Motor neuron (in vitro differentiated cells): ENCODE measurements at regions not wholly inside any gene's neighbourhood (a gene's known extent, or its start where the extent isn't known, plus 50 kb on each side); places are given as distances from the start of the nearest gene placed in this dataset.

ENCODE experiments used
- ATAC-seq, 8 experiments: fragments of 200-7000 bp; cut with Tn5 transposase; replicated peaks in 6 of 8; 2 replicates each; pipeline ENCODE4 v1.8.0; 2021; ENCODE audit warnings: mild to moderate bottlenecking in 8 of 8, moderate library complexity in 8 of 8
- H3K27ac ChIP-seq, 2 donors: fragments of 250-450 bp; sonication (Bioruptor Pico); 2 replicates each; pipeline ENCODE4 v1.9.0; 2021; ENCODE audit warnings: antibody characterized with exemption in 2 of 2, mild to moderate bottlenecking in 2 of 2, moderate library complexity in 1 of 2
- H3K4me1 ChIP-seq, 2 donors: fragments of 250-450 bp; sonication (Bioruptor Pico); replicated peaks in 1 of 2; 2 replicates each; pipeline ENCODE4 v1.6.1; 2021; ENCODE audit warnings: antibody characterized with exemption in 2 of 2, mild to moderate bottlenecking in 2 of 2, moderate library complexity in 1 of 2
- H3K4me3 ChIP-seq, 5 donors: fragments of 250-450 bp; sonication (Bioruptor Pico); 2 replicates each; pipeline ENCODE4 v1.9.0; 2021; ENCODE audit warnings: antibody characterized with exemption in 5 of 5, mild to moderate bottlenecking in 5 of 5, moderate library complexity in 4 of 5
- WGBS, 10 experiments: fragments of 450-650 bp; shearing (Covaris generic); methylation state at CpG; one replicate each; pipeline ENCODE4 v1.0.0; 2022; 5-methylcytosine and 5-hydroxymethylcytosine counted together
- in situ Hi-C, 9 experiments: fragments of 400-800 bp; cut with MboI; loops; one replicate each; pipeline ENCODE4 v1.15.0; 2021; ENCODE audit warnings: low sequenced_read_pairs in 9 of 9, low pct_unique_long_range_greater_than_20kb in 2 of 9; ENCODE audit not compliant: unreplicated experiment in 9 of 9

DNA sequence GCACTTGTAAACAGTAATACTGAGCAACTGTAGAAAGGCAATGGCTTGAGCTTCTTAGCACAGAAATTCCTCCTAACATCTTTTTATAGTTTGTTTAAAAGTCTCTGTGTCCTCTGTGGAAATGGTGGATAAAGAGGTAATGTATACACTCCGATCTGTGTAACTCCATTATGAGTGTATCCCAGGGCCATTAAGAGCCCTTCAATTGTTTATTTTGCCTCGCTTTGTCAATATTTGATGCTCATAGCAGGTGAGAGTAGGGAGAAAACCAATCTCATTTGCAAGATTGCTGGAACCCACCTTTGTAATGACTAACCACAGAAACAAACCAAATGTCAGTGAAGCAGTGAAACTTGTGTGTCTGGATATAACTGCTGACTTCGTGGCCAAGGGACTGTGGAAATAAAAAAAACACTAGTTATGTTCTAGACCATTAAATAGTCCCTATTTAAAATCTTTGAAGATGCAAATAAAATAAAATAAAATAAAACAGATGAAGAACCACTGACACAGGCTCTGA is 598.2 kb upstream of the BOD1L1 start:
- in situ Hi-C loops, result no loop called here
- ATAC-seq, result peak in 1 of 8 experiments; percentile 91
- H3K4me3 ChIP-seq, result no peak overlapping the region
- no peak overlapping the region for H3K27ac ChIP-seq
- 15 to 100% (median 67%) methylated on average over 1 to 3 of the region's 3 CpGs for WGBS, 10 experiments
- H3K4me1 ChIP-seq, result no peaks in the 10 kb centered on the region

- 0 to 100% (median 63%) methylated on average over 1 of the region's 1 CpG; no CpG with 5 or more reads in 2 of the 10 experiments for WGBS, 10 experiments
- ATAC-seq, result no peak
- Histone ChIP-seq H3K4me1 (no peaks in the 10 kb centered on the region), H3K27ac (no peak overlapping the region), H3K4me3 (no peak overlapping the region)
- in situ Hi-C loops, result no loop called here
These were observed 605.6 kb upstream of the BOD1L1 start for GRCh38 chr4:14233126-14233525.

DNA sequence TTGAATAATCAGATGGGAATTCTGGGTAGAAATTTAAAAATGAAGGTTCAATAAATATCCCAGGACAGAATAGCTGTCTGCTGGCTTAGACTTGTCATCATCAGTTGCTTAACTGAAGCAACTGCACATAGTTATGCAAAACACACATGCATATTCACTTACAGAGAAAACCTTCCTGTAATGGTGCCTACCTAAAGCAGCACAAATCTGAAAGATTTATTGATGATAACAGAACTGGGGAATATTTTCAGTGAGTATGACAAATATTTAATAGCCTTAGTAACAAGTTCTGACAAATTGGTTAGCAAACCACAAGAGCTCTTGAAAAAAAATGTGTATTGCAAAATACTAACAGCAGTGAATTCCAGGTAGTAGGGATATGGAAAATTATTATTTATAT is 606.8 kb upstream of the BOD1L1 start:
- Histone ChIP-seq H3K27ac (no peak overlapping the region), H3K4me3 (no peak overlapping the region), H3K4me1 (no peaks in the 10 kb centered on the region)
- peak in 4 of 8 experiments; percentile 62 to 100 (median 80) for ATAC-seq
- in situ Hi-C loops, result no loop called here

- no peak for ATAC-seq
- Histone ChIP-seq H3K4me1 (no peaks in the 10 kb centered on the region), H3K4me3 (no peak overlapping the region), H3K27ac (no peak overlapping the region)
- in situ Hi-C loops, result no loop called here
- 4 to 96% (median 72%) methylated on average over 2 of the region's 2 CpGs for WGBS, 10 experiments
These were observed 608.8 kb upstream of the BOD1L1 start for GRCh38 chr4:14236359-14236758.

DNA sequence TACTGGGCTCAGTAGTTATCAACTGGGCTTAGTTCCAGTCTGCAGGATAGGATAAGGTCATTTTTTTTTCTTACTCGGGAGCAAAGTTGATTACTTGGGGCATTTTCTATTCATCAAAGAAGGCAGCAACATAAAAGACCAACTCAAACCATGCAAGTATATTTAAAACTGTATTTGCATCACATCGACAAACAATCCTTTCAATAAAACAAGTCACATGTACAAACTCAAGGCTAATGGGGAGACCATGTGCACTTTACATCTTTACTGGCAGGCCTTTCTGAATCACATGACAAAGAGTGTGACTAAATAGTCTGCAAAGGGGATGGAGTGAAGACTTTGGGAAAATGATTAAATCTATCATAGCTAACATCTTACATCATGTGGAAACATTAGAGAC is 610.4 kb upstream of the BOD1L1 start:
- 20 to 100% (median 86%) methylated on average over 1 to 2 of the region's 2 CpGs; no CpG with 5 or more reads in 2 of the 10 experiments for WGBS, 10 experiments
- in situ Hi-C loops, result no loop called here
- H3K27ac ChIP-seq, result no peak overlapping the region
- H3K4me1 ChIP-seq, result no peaks in the 10 kb centered on the region
- peak in 1 of 8 experiments; percentile 41 for ATAC-seq
- no peak overlapping the region for H3K4me3 ChIP-seq

DNA sequence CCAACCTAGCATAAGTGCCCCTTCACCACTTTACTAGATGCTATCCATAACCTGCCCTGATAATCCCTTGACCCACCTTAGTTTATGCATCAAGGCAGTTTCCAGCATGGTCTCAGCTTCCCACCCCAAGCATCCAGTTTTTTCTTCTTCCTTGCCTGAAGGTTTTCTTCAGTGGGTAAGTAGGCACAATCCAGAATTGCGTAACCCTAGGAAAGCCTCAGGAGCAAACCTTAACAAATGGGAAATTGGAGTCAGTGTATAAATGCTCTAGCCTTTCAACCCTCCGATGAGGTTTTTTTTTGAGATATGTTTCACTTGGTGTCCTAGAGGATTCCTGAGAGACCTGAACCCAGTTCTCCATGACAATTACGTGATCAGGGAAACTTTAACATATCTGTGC is 614.0 kb upstream of the BOD1L1 start:
- no peak overlapping the region for H3K27ac ChIP-seq
- no peak for ATAC-seq
- in situ Hi-C loops, result no loop called here
- WGBS, 10 experiments, result 0 to 100% (median 89%) methylated on average over 1 to 3 of the region's 3 CpGs; no CpG with 5 or more reads in 1 of the 10 experiments
- H3K4me1 ChIP-seq, result no peaks in the 10 kb centered on the region
- H3K4me3 ChIP-seq, result no peak overlapping the region

GRCh38 chr4:14247767-14248166 is 620.2 kb upstream of the BOD1L1 start:
- peak in 5 of 8 experiments; percentile 88 to 94 (median 89) for ATAC-seq
- in situ Hi-C loops, result no loop called here
- no peak overlapping the region for H3K27ac ChIP-seq
- H3K4me1 ChIP-seq, result peaks cover 7 to 12% of the 10 kb centered on the region in 2 donors
- no peak overlapping the region for H3K4me3 ChIP-seq
- 0 to 71% (median 33%) methylated on average over 1 to 3 of the region's 3 CpGs; no CpG with 5 or more reads in 3 of the 10 experiments for WGBS, 10 experiments

- no peak overlapping the region for H3K27ac ChIP-seq
- 0 to 100% (median 83%) methylated on average over 1 of the region's 1 CpG; no CpG with 5 or more reads in 1 of the 10 experiments for WGBS, 10 experiments
- in situ Hi-C loops, result no loop called here
- H3K4me1 ChIP-seq, result peaks cover 7 to 12% of the 10 kb centered on the region in 2 donors
- H3K4me3 ChIP-seq, result no peak overlapping the region
- ATAC-seq, result no peak
These were observed 621.7 kb upstream of the BOD1L1 start for GRCh38 chr4:14249226-14249625.

GRCh38 chr4:14254252-14254651 is 626.7 kb upstream of the BOD1L1 start:
- H3K27ac ChIP-seq, result no peak overlapping the region
- peaks cover 0 to 11% of the 10 kb centered on the region in 2 donors for H3K4me1 ChIP-seq
- 31 to 100% (median 73%) methylated on average over 1 to 4 of the region's 4 CpGs; no CpG with 5 or more reads in 1 of the 10 experiments for WGBS, 10 experiments
- in situ Hi-C loops, result no loop called here
- no peak overlapping the region for H3K4me3 ChIP-seq
- ATAC-seq, result peak in 1 of 8 experiments; percentile 46

- Histone ChIP-seq H3K4me3 (no peak overlapping the region), H3K27ac (no peak overlapping the region), H3K4me1 (peaks cover 0 to 11% of the 10 kb centered on the region in 2 donors)
- peak in 4 of 8 experiments; percentile 20 to 78 (median 66) for ATAC-seq
- in situ Hi-C loops, result no loop called here
- 40 to 88% (median 75%) methylated on average over 1 of the region's 1 CpG; no CpG with 5 or more reads in 5 of the 10 experiments for WGBS, 10 experiments
These were observed 627.4 kb upstream of the BOD1L1 start for GRCh38 chr4:14254926-14255325.

DNA sequence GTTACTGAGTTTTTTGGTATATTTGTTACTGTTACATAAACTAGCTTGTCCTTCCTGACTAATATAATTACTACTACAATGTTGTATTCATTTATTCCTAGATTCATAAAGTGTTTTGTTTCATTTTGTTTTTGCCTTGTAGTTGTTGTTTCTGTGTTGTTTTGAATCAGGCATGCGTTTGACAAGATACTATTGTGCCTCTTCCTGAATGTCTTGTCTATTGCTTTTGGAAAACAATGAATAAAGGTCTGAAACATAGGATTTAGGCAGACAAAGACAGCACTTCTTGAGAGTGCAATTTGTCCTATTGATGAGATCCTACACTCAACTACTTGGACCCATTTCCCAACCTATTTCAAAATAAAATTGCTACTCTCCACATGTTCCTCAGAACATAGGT is 630.4 kb upstream of the BOD1L1 start:
- WGBS, 10 experiments, result 14 to 100% (median 73%) methylated on average over 1 of the region's 1 CpG; no CpG with 5 or more reads in 1 of the 10 experiments
- Histone ChIP-seq H3K4me1 (peaks cover 0 to 11% of the 10 kb centered on the region in 2 donors), H3K4me3 (no peak overlapping the region), H3K27ac (no peak overlapping the region)
- ATAC-seq, result no peak
- in situ Hi-C loops, result no loop called here

DNA sequence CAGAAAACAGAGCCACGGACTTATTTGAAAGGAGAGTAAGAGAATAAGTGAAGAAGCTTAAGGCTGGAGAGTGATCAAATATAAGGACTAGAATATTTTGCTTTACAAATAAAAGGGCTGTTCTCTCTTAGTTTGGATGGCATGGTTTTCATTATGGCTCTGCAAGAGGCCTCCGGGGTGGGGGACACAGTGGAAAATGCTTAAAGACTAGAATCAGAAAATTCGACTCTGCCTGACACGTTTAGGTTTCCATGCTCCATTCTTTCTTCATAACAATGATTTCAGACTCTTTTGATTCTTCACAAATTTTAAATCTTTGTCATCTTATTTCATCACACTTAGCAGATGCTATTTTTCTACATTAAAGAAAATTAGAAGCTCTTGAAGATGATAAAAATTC is 632.4 kb upstream of the BOD1L1 start:
- WGBS, 10 experiments, result 0 to 91% (median 68%) methylated on average over 1 to 4 of the region's 4 CpGs
- no peak for ATAC-seq
- Histone ChIP-seq H3K4me3 (no peak overlapping the region), H3K4me1 (peaks cover 0 to 6% of the 10 kb centered on the region in 2 donors), H3K27ac (no peak overlapping the region)
- in situ Hi-C loops, result no loop called here

GRCh38 chr4:14260591-14260990 is 633.1 kb upstream of the BOD1L1 start:
- in situ Hi-C loops, result no loop called here
- Histone ChIP-seq H3K27ac (no peak overlapping the region), H3K4me1 (no peaks in the 10 kb centered on the region), H3K4me3 (no peak overlapping the region)
- ATAC-seq, result no peak
- 27 to 100% (median 68%) methylated on average over 1 to 3 of the region's 3 CpGs; no CpG with 5 or more reads in 1 of the 10 experiments for WGBS, 10 experiments

DNA sequence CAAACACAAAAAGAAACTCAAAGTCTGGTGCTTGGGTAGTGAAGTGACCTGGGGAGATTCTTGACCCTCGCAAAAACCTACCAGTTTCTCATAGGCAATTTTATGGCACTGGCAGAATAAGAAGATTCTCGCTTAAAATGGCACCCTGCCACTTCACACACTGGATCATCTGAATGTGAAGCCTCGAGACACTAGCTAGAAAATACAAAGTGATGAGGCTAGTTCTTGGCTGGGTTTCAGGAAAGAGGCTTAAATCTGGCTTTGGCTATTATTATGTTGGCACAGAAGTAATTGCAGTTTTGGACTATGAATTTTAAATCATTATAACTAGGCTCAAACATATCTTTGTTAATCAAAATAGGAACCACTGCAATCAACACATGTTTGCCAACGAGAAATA is 634.7 kb upstream of the BOD1L1 start:
- Histone ChIP-seq H3K4me1 (peaks cover 0 to 3% of the 10 kb centered on the region in 2 donors), H3K4me3 (no peak overlapping the region), H3K27ac (no peak overlapping the region)
- in situ Hi-C loops, result no loop called here
- WGBS, 10 experiments, result 0 to 100% (median 44%) methylated on average over 1 to 4 of the region's 4 CpGs
- no peak for ATAC-seq
